ENCODE measurements at regions not wholly inside any gene's neighbourhood (a gene's known extent, or its start where the extent isn't known, plus 50 kb on each side); places are given as distances from the start of the nearest gene placed in this dataset.

DNA sequence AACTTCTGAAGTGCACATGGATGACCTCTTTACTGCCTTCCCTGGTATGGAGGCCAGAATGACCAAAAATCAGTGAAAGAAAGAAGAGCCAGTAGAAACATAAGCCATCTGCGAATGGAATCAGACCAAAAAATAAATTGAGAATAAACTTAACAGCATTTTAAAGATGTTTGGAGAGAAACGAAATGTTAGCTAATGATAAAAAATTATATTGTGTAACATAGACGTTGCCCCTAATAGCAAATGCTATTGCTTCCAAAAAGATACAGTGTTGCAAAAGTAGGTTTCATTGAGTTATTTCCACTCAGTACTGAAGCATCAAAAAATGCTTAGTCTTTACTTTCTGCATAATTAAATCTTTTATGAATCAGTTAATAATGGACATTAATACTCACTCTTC lies 371.7 kb downstream of the LIG4 start:
- ChIA-PET CTCF (no interaction called here), POLR2A (no interaction called here)
- Histone ChIP-seq H3K9me1 (replicated peaks; ENCODE audit: control insufficient read depth, extremely low read depth, insufficient read depth, low read length) (no peaks in the 10 kb centered on the region), H3K9me3 (replicated peaks; ENCODE audit: control insufficient read depth, insufficient read depth, low read length) (no peaks in the 10 kb centered on the region), H3K4me1 (ENCODE audit: control insufficient read depth, extremely low read depth, insufficient read depth, low read length) (peaks cover 5% of the 10 kb centered on the region), H3K27ac (ENCODE audit: insufficient read depth, low read depth, low read length) (no peak overlapping the region), H3K27me3 (ENCODE audit: control insufficient read depth in 2 of 2, insufficient read depth in 2 of 2, low read length in 2 of 2) (no peaks in the 10 kb centered on the region), H4K20me1 (replicated peaks; ENCODE audit: control insufficient read depth, extremely low read depth, insufficient read depth, low read length) (no peaks in the 10 kb centered on the region), H3K4me2 (ENCODE audit: insufficient read depth, low read length) (no peak overlapping the region), H3K9ac (replicated peaks; ENCODE audit: extremely low read depth, insufficient read depth, low read length) (no peak overlapping the region), H2AFZ (ENCODE audit: low read depth, low read length) (no peak overlapping the region), H3K4me3 (replicated peaks in 1 of 3; ENCODE audit: insufficient read depth in 1 of 3, low read depth in 1 of 3, low read length in 3 of 3) (no peak overlapping the region), H3K36me3 (ENCODE audit: control insufficient read depth in 2 of 2, extremely low read depth in 1 of 2, insufficient read depth in 2 of 2, low read length in 2 of 2) (no peaks in the 10 kb centered on the region), H3K79me2 (ENCODE audit: control insufficient read depth, insufficient read depth, low read length) (no peaks in the 10 kb centered on the region)
- FAIRE-seq (no peak), DNase-seq (ENCODE audit: low read depth, low spot score) (no peak)
- intact Hi-C loops (cut with micrococcal nuclease) (no loop called here), dilution Hi-C loops (cut with MboI; ENCODE audit: extremely low pct_ligation_motif_present, low sequenced_read_pairs) (no loop called here)
- TF ChIP-seq EZH2 (IDR thresholded peaks at IDR 0.05; ENCODE audit: borderline replicate concordance, low read depth, low read length, severe bottlenecking) (no peak), CTCF (IDR thresholded peaks at IDR 0.05; ENCODE audit: extremely low read depth in 1 of 2, insufficient read depth in 1 of 2, low read depth in 1 of 2, low read length in 2 of 2) (no peak), JUN (IDR thresholded peaks at IDR 0.05; ENCODE audit: borderline replicate concordance, insufficient read depth, insufficient read length, low read depth) (no peak), POLR2AphosphoS5 (IDR thresholded peaks at IDR 0.05; ENCODE audit: insufficient read depth, low read depth, low read length) (no peak), POLR2A (IDR thresholded peaks at IDR 0.05; ENCODE audit: low read depth, low read length) (no peak), FOS (IDR thresholded peaks at IDR 0.05; ENCODE audit: borderline replicate concordance, insufficient read depth, low read length) (no peak), MYC (IDR thresholded peaks at IDR 0.05; ENCODE audit: low read depth, low read length) (no peak), GATA2 (IDR thresholded peaks at IDR 0.05; ENCODE audit: insufficient read depth, insufficient read length, low read depth, low read length) (no peak)
- BruUV-seq (replicated peaks), result no TSS peak
